OCI-LY3 (cell line): ENCODE measurements at regions not wholly inside any gene's neighbourhood (a gene's known extent, or its start where the extent isn't known, plus 50 kb on each side); places are given as distances from the start of the nearest gene placed in this dataset.

Experiments used
- EZH2phosphoT487 ChIP-seq: fragments of 200-600 bp; shearing (Covaris generic); IDR thresholded peaks from 2 replicates; pipeline ENCODE4 v1.6.1; 2018; ENCODE audit warnings: antibody characterized with exemption, mixed run types, low read depth
- TF ChIP-seq, protein P1 (sequence below): fragments of 200-600, 300-600 bp; sonication (generic); IDR thresholded peaks from 2 replicates; pipeline ENCODE4 v1.5.1; 2014; ENCODE audit warnings: antibody characterized with exemption, low read length, low read depth

DNA sequence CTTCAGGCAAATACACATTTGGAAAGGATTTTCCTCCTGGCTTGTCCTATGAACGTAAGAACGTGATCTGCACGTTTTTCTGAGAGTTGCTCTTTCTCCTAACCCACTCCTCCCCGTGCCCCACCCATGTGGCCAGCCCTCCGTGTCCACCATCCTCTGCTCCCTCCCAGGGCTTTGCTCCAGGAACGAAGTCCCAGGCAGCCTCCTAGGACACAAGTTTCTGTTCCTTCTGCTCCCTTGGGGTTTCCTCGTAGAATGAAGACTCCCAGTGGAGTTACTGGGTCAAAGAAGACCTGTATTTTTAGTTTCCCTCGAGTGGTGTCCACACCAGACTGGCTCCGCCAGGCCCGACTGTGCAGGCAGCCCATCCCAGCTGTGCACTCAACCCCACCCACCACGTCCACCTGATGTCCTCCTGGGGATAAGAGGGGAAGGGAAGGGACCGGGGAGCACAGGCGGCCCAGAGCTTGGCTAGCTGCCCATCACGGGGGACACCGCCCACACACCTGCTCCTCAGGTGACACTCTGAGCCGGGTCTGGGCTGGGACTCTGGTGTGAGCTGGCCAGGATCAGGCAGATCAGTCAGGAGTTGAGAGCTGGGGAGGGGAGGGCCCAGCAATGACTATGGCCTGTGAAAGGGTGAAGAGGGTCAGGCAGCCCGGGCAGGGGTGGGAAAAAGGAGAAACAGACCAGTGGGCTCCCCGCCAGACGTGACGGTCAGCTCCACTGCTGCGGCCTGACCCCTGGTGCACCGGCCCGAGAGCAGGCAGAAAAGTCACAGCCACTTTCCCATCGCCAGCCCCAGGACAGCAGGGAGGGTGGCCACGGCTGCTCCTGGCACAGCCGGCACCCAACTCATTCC is 54.3 kb upstream of the PPP2R2D start:
- TF ChIP-seq, protein P1, sequence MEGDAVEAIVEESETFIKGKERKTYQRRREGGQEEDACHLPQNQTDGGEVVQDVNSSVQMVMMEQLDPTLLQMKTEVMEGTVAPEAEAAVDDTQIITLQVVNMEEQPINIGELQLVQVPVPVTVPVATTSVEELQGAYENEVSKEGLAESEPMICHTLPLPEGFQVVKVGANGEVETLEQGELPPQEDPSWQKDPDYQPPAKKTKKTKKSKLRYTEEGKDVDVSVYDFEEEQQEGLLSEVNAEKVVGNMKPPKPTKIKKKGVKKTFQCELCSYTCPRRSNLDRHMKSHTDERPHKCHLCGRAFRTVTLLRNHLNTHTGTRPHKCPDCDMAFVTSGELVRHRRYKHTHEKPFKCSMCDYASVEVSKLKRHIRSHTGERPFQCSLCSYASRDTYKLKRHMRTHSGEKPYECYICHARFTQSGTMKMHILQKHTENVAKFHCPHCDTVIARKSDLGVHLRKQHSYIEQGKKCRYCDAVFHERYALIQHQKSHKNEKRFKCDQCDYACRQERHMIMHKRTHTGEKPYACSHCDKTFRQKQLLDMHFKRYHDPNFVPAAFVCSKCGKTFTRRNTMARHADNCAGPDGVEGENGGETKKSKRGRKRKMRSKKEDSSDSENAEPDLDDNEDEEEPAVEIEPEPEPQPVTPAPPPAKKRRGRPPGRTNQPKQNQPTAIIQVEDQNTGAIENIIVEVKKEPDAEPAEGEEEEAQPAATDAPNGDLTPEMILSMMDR, result no peak
- TF ChIP-seq EZH2phosphoT487, result no peak
